ENCODE measurements at regions not wholly inside any gene's neighbourhood (a gene's known extent, or its start where the extent isn't known, plus 50 kb on each side); places are given as distances from the start of the nearest gene placed in this dataset.

- Mint-ChIP-seq H3K4me3 (no peak overlapping the region), H3K36me3 (ENCODE audit: low read depth) (no peaks in the 10 kb centered on the region), H3K27ac (no peak overlapping the region), H3K27me3 (ENCODE audit: insufficient read depth) (peaks cover 8% of the 10 kb centered on the region), H3K4me1 (ENCODE audit: low read depth) (no peaks in the 10 kb centered on the region), H3K9me3 (no peaks in the 10 kb centered on the region)
- TF ChIP-seq CTCF (IDR thresholded peaks at IDR 0.05), result no peak
- no peak for DNase-seq
Measured at GRCh38 chr3:13749063-13749764, 130.7 kb downstream of the WNT7A start.

DNA sequence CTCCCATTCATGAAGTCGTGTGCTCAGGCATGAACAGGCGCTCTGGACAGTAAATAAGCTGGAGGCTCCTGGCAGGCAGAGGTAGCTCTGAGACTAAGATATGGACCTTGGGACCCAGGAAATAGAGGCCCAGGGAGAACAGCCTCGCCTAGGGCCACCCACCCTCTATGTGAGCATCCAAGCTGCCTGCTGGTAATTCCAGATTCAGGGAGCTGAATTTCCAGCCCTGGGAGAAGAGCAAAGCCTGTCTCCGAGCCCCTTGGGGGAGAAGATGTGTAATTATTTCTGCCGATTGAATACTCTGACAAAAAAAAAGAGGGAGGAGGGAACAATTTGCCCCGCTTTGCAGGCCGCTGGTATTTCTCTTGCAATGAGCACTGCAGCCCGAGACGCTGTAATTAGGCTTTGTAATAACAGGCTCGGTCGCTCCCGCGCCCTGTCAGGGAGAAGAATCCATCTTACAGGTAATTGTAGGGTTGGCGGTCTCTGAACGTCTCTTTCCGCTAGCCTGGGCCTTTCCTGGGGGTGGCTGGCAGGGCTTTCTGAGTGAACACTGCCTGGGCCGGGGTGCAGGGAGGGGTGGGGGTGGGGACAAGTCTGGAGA is 131.5 kb downstream of the WNT7A start:
- no peak overlapping the region for H3K4me3 Mint-ChIP-seq
- no peak overlapping the region for H3K27ac Mint-ChIP-seq
- no peaks in the 10 kb centered on the region for H3K4me1 Mint-ChIP-seq (ENCODE audit: low read depth)
- TF ChIP-seq CTCF (IDR thresholded peaks at IDR 0.05), result no peak
- H3K9me3 Mint-ChIP-seq, result no peaks in the 10 kb centered on the region
- H3K36me3 Mint-ChIP-seq (ENCODE audit: low read depth), result no peaks in the 10 kb centered on the region
- H3K27me3 Mint-ChIP-seq (ENCODE audit: insufficient read depth), result peaks cover 8% of the 10 kb centered on the region
- no peak for DNase-seq

GRCh38 chr3:13747627-13748026 is 132.2 kb downstream of the WNT7A start:
- peaks cover 8% of the 10 kb centered on the region for H3K27me3 Mint-ChIP-seq (ENCODE audit: insufficient read depth)
- no peaks in the 10 kb centered on the region for H3K36me3 Mint-ChIP-seq (ENCODE audit: low read depth)
- no peaks in the 10 kb centered on the region for H3K4me1 Mint-ChIP-seq (ENCODE audit: low read depth)

DNA sequence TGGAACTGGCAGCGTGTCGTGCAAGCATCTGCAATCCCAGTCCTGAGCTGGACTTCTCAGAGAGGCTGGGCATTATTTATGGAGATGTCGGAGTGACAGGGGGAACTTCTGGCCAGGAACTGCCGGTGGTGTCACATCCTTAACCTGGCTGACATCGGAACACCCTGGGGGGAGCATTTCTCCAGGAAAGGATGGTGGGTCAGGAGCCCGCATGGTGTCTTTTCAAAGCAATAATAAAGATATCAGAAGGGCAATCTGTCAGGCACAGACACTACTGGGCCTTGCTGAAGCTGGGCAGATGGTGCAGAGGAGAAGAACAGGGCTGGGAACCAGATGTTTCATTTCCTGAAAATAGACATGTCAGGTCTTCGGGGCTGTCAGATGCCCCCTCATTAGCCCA is 133.5 kb downstream of the WNT7A start:
- no peaks in the 10 kb centered on the region for H3K36me3 Mint-ChIP-seq (ENCODE audit: low read depth)
- no peak overlapping the region for H3K27ac Mint-ChIP-seq
- no peaks in the 10 kb centered on the region for H3K4me1 Mint-ChIP-seq (ENCODE audit: low read depth)
- TF ChIP-seq CTCF (IDR thresholded peaks at IDR 0.05), result no peak
- no peak for DNase-seq
- no peak overlapping the region for H3K4me3 Mint-ChIP-seq
- H3K27me3 Mint-ChIP-seq (ENCODE audit: insufficient read depth), result peaks cover 7% of the 10 kb centered on the region
- no peaks in the 10 kb centered on the region for H3K9me3 Mint-ChIP-seq

More at GRCh38 chr3:13747627-13748026, 132.2 kb downstream of the WNT7A start:
- no peak for TF ChIP-seq CTCF (IDR thresholded peaks at IDR 0.05)
- no peak for DNase-seq
- no peaks in the 10 kb centered on the region for H3K9me3 Mint-ChIP-seq
- no peak overlapping the region for H3K4me3 Mint-ChIP-seq
- H3K27ac Mint-ChIP-seq, result no peak overlapping the region

DNA sequence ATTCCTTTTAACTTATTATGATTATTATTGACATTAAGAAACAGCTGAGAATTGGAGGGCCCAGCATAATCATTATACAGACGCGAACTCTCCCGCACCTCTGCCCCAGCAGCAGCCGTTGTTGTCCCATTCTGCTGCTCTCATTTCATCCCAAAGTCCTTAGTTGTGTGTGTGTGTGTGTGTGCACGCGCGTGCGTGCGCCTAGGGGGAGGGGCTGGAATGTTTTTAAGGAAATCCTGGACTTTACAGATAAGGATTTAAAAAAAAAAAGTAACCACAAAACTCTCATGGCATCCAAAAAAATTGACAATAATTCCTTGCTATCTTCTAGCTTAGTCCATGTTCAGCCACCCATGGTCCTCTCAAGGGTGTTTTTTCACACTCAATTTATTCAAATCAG is 134.2 kb downstream of the WNT7A start:
- TF ChIP-seq CTCF (IDR thresholded peaks at IDR 0.05), result no peak
- H3K4me3 Mint-ChIP-seq, result no peak overlapping the region
- H3K27ac Mint-ChIP-seq, result no peak overlapping the region
- H3K27me3 Mint-ChIP-seq (ENCODE audit: insufficient read depth), result peaks cover 4% of the 10 kb centered on the region
- H3K4me1 Mint-ChIP-seq (ENCODE audit: low read depth), result no peaks in the 10 kb centered on the region
- no peaks in the 10 kb centered on the region for H3K36me3 Mint-ChIP-seq (ENCODE audit: low read depth)
- no peak for DNase-seq
- H3K9me3 Mint-ChIP-seq, result no peaks in the 10 kb centered on the region

Measured in HFFc6 (cell line).